HepG2 (cell line): ENCODE measurements at regions not wholly inside any gene's neighbourhood (a gene's known extent, or its start where the extent isn't known, plus 50 kb on each side); places are given as distances from the start of the nearest gene placed in this dataset.

Experiments used
- ATAC-seq: fragments of 200-7000 bp; cut with Tn5 transposase; 3 replicates; pipeline ENCODE4 v1.9.1; 2020; ENCODE audit warnings: mild to moderate bottlenecking, moderate library complexity
- BruUV-seq: library from RNA; stranded (reverse); fragments of 400-500 nt; replicated peaks from 2 replicates; lab custom pipeline; 2021; lab: Mats Ljungman, UMichigan
- CTCF ChIA-PET: fragments of 300-600 bp; formaldehyde crosslinking; extraction: SDS; loops from one replicate; lab custom pipeline; 2021; ENCODE audit warnings: low total read pairs, inconsistent platforms, low intra/inter-chr PET ratio; lab: Yijun Ruan, JAX
- POLR2A ChIA-PET: fragments of 350-600 bp; sonication (Branson Sonifier 250); formaldehyde crosslinking; loops from one replicate; lab custom pipeline; 2020; ENCODE audit warnings: antibody characterized with exemption, inconsistent platforms; lab: Yijun Ruan, JAX
- DNase-seq: peaks from one replicate; pipeline ENCODE4 v3.0.0-alpha.2; 2015; ENCODE audit warnings: low spot score
- FAIRE-seq: peaks from 3 replicates; lab custom pipeline; 2011; peaks lifted over from hg19 to GRCh38; lab: Jason Lieb, UNC
- H2AFZ ChIP-seq: one replicate; pipeline ENCODE4 v1.6.1; 2011; ENCODE audit warnings: low read length, inconsistent platforms
- H3K27ac ChIP-seq: fragments of 300-600 bp; 3 replicates; pipeline ENCODE4 v1.8.0; 2011; ENCODE audit warnings: mixed run types, mild to moderate bottlenecking, mixed read lengths, low read length, inconsistent platforms; ENCODE audit not compliant: insufficient read depth; ENCODE audit errors: extremely low read length
- H3K27me3 ChIP-seq, 2 experiments: fragments of 200-600 bp in 1 of 2; 2 replicates in 1 of 2; 3 replicates in 1 of 2; pipeline versions ENCODE4 v1.6.0 to v1.8.0; 2011; ENCODE audit warnings: low read length in 2 of 2, mild to moderate bottlenecking in 2 of 2, moderate library complexity in 2 of 2, inconsistent platforms in 1 of 2; ENCODE audit not compliant: insufficient read depth in 2 of 2, control insufficient read depth in 1 of 2
- H3K36me3 ChIP-seq, 2 experiments: fragments of 200-600 bp in 1 of 2; replicated peaks in 1 of 2; 2 replicates in 1 of 2; 3 replicates in 1 of 2; pipeline versions ENCODE4 v1.5.1 to v1.8.0; 2011; ENCODE audit warnings: low read length in 2 of 2, inconsistent platforms in 1 of 2; ENCODE audit not compliant: insufficient read depth in 2 of 2, control insufficient read depth in 1 of 2
- H3K4me1 ChIP-seq: 2 replicates; pipeline ENCODE4 v1.5.1; 2012; ENCODE audit warnings: low read length, inconsistent platforms; ENCODE audit not compliant: insufficient read depth
- H3K4me2 ChIP-seq: 2 replicates; pipeline ENCODE4 v1.6.0; 2011; ENCODE audit warnings: low read depth, low read length, inconsistent platforms
- H3K4me3 ChIP-seq, 3 experiments: fragments of 200-600 bp in 1 of 3; sonication (generic), shearing (Covaris generic) in 1 of 3; replicated peaks in 1 of 3; 2 replicates each; pipeline ENCODE4 v1.5.1; 2011 to 2016; ENCODE audit warnings: low read length in 3 of 3, inconsistent platforms in 2 of 3, low read depth in 2 of 3, mild to moderate bottlenecking in 2 of 3, control low read depth in 1 of 3, mixed read lengths in 1 of 3; ENCODE audit not compliant: insufficient read depth in 1 of 3
- H3K79me2 ChIP-seq: one replicate; pipeline ENCODE4 v1.6.1; 2011; ENCODE audit warnings: low read length, inconsistent platforms; ENCODE audit not compliant: insufficient read depth
- H3K9ac ChIP-seq: 2 replicates; pipeline ENCODE4 v1.6.0; 2011; ENCODE audit warnings: mild to moderate bottlenecking, low read depth, low read length, inconsistent platforms; ENCODE audit not compliant: insufficient read depth
- H3K9me3 ChIP-seq: 2 replicates; pipeline ENCODE4 v1.5.1; 2012; ENCODE audit warnings: mild to moderate bottlenecking, low read length
- H4K20me1 ChIP-seq: 2 replicates; pipeline ENCODE4 v1.6.0; 2011; ENCODE audit warnings: inconsistent platforms, mild to moderate bottlenecking, low read length, moderate library complexity; ENCODE audit not compliant: insufficient read depth
- FLYWCH1 ChIP-seq: sonication (generic); formaldehyde crosslinking; IDR thresholded peaks from 2 replicates; pipeline ENCODE4 v1.8.1; 2023; ENCODE audit warnings: mild to moderate bottlenecking, missing genetic modification reagents
- JUNB ChIP-seq: sonication (generic); formaldehyde crosslinking; IDR thresholded peaks from 2 replicates; pipeline ENCODE4 v1.8.0; 2022; ENCODE audit warnings: missing genetic modification reagents, mild to moderate bottlenecking, borderline replicate concordance
- MYNN ChIP-seq: sonication (generic); formaldehyde crosslinking; IDR thresholded peaks from 2 replicates; pipeline ENCODE4 v1.4.0; 2020; ENCODE audit warnings: mild to moderate bottlenecking, low read depth, missing genetic modification reagents
- NCOA1 ChIP-seq: sonication (generic); formaldehyde crosslinking; IDR thresholded peaks from 2 replicates; pipeline ENCODE4 v1.9.0; 2021; ENCODE audit warnings: missing genetic modification reagents
- PITX1 ChIP-seq: sonication (generic); formaldehyde crosslinking; IDR thresholded peaks from 2 replicates; pipeline ENCODE4 v1.5.1; 2020; ENCODE audit warnings: mild to moderate bottlenecking, missing genetic modification reagents
- RFX1 ChIP-seq: fragments of 450-650 bp; IDR thresholded peaks from 2 replicates; pipeline ENCODE4 v1.6.1; 2017
- TEAD3 ChIP-seq: optimal IDR thresholded peaks from 2 replicates; pipeline ENCODE3; 2016; ENCODE audit warnings: borderline replicate concordance
- ZNF510 ChIP-seq: sonication (generic); formaldehyde crosslinking; IDR thresholded peaks from 2 replicates; pipeline ENCODE4 v1.4.0; 2020; ENCODE audit warnings: low read depth, mild to moderate bottlenecking, missing genetic modification reagents
- WGBS: methylation state at CpG from one replicate; pipeline ENCODE4 v1.1.6; 2017; ENCODE audit warnings: low lambda C conversion rate; 5-methylcytosine and 5-hydroxymethylcytosine counted together
- in situ Hi-C: cut with HindIII; loops from 2 replicates; pipeline ENCODE4 v1.10.0; 2017; ENCODE audit warnings: low pct_unique_long_range_greater_than_20kb; ENCODE audit not compliant: extremely low pct_ligation_motif_present
- intact Hi-C: fragments of 100-400 bp; cut with micrococcal nuclease; formaldehyde crosslinking; loops from one replicate; pipeline ENCODE4 v1.10.0; 2022; ENCODE audit not compliant: unreplicated experiment
- TF ChIP-seq, protein P1 (sequence below): sonication (generic); formaldehyde crosslinking; IDR thresholded peaks from 2 replicates; pipeline ENCODE4 v1.8.0; 2022; ENCODE audit warnings: mild to moderate bottlenecking, missing genetic modification reagents, moderate library complexity

DNA sequence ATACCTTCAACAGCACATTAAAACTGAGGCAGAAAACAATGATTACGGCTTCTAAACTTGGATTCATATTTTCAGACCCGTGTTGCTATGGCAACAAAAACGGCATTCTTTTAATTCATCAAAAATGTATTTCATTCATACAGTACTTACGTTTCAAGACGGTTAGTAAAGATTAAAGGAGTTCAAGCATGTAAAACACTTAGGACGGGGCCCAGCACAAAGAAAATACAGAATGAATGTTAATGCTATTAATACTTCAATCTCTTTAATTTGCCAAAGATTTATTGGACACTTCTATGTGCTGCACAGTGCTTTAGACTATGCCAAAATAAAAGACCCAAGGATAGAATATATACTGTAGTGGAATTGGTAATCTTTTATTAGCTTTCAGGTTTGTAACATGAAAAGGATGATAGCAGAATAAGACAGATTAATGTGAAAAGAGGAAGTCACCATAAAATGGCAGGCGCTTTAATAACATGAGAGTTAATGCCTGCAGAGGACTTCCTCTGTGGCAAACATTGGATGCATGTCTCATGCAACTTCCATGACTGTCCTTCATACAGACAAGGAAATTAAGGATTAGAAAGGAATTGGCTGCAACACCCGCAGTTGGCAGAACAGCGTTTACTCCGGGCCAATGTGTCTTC is 201.6 kb upstream of the KLF6 start:
- CTCF ChIA-PET, result no interaction called here
- Histone ChIP-seq H3K27ac (no peak overlapping the region), H3K4me3 (no peak overlapping the region)
- no peak for TF ChIP-seq PITX1 (CRISPR knock-in tag)
- no peak for TF ChIP-seq NCOA1 (CRISPR knock-in tag)
- peak; percentile 14; the same call in 1 of the 2 replicates for TF ChIP-seq RFX1
- no peak for TF ChIP-seq JUNB (CRISPR knock-in tag)
- TF ChIP-seq, protein P1, sequence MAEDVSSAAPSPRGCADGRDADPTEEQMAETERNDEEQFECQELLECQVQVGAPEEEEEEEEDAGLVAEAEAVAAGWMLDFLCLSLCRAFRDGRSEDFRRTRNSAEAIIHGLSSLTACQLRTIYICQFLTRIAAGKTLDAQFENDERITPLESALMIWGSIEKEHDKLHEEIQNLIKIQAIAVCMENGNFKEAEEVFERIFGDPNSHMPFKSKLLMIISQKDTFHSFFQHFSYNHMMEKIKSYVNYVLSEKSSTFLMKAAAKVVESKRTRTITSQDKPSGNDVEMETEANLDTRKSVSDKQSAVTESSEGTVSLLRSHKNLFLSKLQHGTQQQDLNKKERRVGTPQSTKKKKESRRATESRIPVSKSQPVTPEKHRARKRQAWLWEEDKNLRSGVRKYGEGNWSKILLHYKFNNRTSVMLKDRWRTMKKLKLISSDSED (CRISPR knock-in tag), result no peak
- TF ChIP-seq ZNF510 (CRISPR knock-in tag), result no peak
- no peak for TF ChIP-seq TEAD3
- no peak for TF ChIP-seq FLYWCH1 (CRISPR knock-in tag)
- TF ChIP-seq MYNN (CRISPR knock-in tag), result no peak
- TF ChIP-seq, all 625 proteins: peak for 1
- no peaks in the 10 kb centered on the region for H4K20me1 ChIP-seq
- no peaks in the 10 kb centered on the region for H3K4me1 ChIP-seq
- peaks cover 6% of the 10 kb centered on the region; the same call in 1 of the 2 replicates for H3K9me3 ChIP-seq
- POLR2A ChIA-PET, result no interaction called here
- DNase-seq, result no peak
- no peak for ATAC-seq
- H3K9ac ChIP-seq, result no peak overlapping the region
- no peak for FAIRE-seq
- no TSS peak for BruUV-seq
- H3K79me2 ChIP-seq, result no peaks in the 10 kb centered on the region
- H3K36me3 ChIP-seq, result no peaks in the 10 kb centered on the region
- in situ Hi-C loops (no loop called here), intact Hi-C loops (no loop called here)
- H3K27me3 ChIP-seq, result peaks cover 5 to 38% of the 10 kb centered on the region in 2 experiments; a peak in 4 of 5 replicates
- no peak overlapping the region for H2AFZ ChIP-seq
- WGBS, result 12% methylated on average over 8 of the region's 10 CpGs
- H3K4me2 ChIP-seq, result no peak overlapping the region
